ENCODE measurements at regions not wholly inside any gene's neighbourhood (a gene's known extent, or its start where the extent isn't known, plus 50 kb on each side); places are given as distances from the start of the nearest gene placed in this dataset.

DNA sequence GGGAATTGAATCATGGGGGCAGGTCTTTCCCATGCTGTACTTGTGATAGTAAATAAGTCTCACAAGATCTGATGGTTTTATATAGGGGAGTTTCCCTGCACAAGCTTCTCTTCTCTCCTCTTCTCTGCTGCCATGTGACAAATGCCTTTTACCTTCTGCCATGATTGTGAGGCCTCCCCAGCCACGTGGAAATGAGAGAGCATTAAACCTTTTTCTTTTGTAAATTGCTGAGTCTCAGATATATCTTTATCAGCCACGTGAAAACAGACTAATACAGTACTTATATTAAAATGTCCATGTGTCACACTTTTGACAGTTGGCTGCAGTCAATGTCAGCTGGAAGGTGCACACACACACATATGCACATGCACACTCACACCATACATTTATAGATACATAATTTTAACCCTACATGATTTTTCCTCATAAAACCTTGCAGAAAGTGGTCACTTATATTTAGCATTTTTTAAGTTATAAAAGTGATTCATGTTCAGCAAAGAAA lies 128.9 kb downstream of the OTOR start:
- no peak for TF ChIP-seq POLR2A (IDR thresholded peaks at IDR 0.05)
- TF ChIP-seq, protein P1, sequence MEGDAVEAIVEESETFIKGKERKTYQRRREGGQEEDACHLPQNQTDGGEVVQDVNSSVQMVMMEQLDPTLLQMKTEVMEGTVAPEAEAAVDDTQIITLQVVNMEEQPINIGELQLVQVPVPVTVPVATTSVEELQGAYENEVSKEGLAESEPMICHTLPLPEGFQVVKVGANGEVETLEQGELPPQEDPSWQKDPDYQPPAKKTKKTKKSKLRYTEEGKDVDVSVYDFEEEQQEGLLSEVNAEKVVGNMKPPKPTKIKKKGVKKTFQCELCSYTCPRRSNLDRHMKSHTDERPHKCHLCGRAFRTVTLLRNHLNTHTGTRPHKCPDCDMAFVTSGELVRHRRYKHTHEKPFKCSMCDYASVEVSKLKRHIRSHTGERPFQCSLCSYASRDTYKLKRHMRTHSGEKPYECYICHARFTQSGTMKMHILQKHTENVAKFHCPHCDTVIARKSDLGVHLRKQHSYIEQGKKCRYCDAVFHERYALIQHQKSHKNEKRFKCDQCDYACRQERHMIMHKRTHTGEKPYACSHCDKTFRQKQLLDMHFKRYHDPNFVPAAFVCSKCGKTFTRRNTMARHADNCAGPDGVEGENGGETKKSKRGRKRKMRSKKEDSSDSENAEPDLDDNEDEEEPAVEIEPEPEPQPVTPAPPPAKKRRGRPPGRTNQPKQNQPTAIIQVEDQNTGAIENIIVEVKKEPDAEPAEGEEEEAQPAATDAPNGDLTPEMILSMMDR (IDR thresholded peaks at IDR 0.05): no peak
